ENCODE measurements at regions not wholly inside any gene's neighbourhood (a gene's known extent, or its start where the extent isn't known, plus 50 kb on each side); places are given as distances from the start of the nearest gene placed in this dataset.
A peak's percentile ranks its signal among the peaks of the same experiment; 100 is the strongest.

DNA sequence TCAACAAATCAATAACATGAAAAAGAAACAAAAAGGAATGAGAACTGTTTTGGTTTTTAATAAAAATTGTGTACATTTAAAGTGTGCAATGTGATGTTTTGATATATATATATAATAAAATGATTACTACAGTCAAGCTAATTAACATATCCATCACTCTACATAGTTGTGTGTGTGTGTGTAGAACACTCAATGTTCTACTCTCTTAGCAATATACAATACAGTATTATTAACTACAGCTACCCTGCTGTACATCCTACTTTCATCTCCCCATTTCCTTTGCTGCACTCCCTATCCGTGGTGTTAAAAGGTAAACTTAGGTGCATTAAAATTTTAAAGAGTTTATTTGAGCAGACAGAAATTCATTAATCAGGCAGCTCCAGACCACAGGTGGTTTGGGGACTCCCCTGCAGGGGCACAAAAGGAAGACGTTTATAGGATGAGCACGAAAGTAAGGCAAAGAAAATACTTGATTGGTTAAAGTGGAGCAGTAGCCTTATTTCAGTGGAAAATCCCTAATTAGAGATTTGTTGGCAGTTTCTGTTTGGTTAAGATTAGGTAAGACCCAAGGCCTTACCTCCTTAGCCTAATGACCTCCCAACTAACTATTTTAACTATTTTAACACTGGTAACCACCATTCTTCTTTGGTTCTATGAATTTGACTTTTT is 61.8 kb upstream of the SNRK start:
- H3K27me3 ChIP-seq (ENCODE audit: low read length) = no peaks in the 10 kb centered on the region
- H3K79me2 ChIP-seq (ENCODE audit: low read length) = no peaks in the 10 kb centered on the region
- POLR2A ChIA-PET (ENCODE audit: unreplicated experiment) = no interaction called here
- no peaks in the 10 kb centered on the region for H3K9me2 ChIP-seq (replicated peaks; ENCODE audit: low read length)
- H3F3A ChIP-seq (ENCODE audit: low read length, unreplicated experiment) = no peaks in the 10 kb centered on the region
- no peak overlapping the region for H3K4me2 ChIP-seq (ENCODE audit: low read length)
- H3K4me1 ChIP-seq (ENCODE audit: insufficient read depth, low read length) = no peaks in the 10 kb centered on the region
- CTCF ChIA-PET = no interaction called here
- H4K20me1 ChIP-seq (ENCODE audit: low read length) = no peaks in the 10 kb centered on the region
- DNase-seq (no peak), ATAC-seq (no peak)
- H3K9ac ChIP-seq (ENCODE audit: low read length) = no peak overlapping the region
- no peak overlapping the region for H3K4me3 ChIP-seq (ENCODE audit: low read length)
- H3K9me3 ChIP-seq (ENCODE audit: low read length) = 0 out of 2 replicates have a peak, but pooled peaks cover 6% of the 10 kb centered on the region
- H2AFZ ChIP-seq (ENCODE audit: low read length) = no peak overlapping the region
- no TSS peak for BruUV-seq (replicated peaks)
- H3K36me3 ChIP-seq (ENCODE audit: low read depth, low read length) = no peaks in the 10 kb centered on the region
- no peak overlapping the region for H3K27ac ChIP-seq (ENCODE audit: low read length)
- TF ChIP-seq EZH2phosphoT487 (IDR thresholded peaks at IDR 0.05; ENCODE audit: borderline replicate concordance, low read length) = no peak
- TF ChIP-seq, protein P1, sequence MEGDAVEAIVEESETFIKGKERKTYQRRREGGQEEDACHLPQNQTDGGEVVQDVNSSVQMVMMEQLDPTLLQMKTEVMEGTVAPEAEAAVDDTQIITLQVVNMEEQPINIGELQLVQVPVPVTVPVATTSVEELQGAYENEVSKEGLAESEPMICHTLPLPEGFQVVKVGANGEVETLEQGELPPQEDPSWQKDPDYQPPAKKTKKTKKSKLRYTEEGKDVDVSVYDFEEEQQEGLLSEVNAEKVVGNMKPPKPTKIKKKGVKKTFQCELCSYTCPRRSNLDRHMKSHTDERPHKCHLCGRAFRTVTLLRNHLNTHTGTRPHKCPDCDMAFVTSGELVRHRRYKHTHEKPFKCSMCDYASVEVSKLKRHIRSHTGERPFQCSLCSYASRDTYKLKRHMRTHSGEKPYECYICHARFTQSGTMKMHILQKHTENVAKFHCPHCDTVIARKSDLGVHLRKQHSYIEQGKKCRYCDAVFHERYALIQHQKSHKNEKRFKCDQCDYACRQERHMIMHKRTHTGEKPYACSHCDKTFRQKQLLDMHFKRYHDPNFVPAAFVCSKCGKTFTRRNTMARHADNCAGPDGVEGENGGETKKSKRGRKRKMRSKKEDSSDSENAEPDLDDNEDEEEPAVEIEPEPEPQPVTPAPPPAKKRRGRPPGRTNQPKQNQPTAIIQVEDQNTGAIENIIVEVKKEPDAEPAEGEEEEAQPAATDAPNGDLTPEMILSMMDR (conservative IDR thresholded peaks at IDR 0.05; ENCODE audit: low read depth, low read length) = no peak
- no peak for TF ChIP-seq EZH2 (IDR thresholded peaks at IDR 0.05; ENCODE audit: low read length, unreplicated experiment)
- intact Hi-C loops (cut with micrococcal nuclease) = loop anchor here (10.0 kb wide), 1 partner anchor 150 kb away; no protein-coding TSS in a partner anchor

DNA sequence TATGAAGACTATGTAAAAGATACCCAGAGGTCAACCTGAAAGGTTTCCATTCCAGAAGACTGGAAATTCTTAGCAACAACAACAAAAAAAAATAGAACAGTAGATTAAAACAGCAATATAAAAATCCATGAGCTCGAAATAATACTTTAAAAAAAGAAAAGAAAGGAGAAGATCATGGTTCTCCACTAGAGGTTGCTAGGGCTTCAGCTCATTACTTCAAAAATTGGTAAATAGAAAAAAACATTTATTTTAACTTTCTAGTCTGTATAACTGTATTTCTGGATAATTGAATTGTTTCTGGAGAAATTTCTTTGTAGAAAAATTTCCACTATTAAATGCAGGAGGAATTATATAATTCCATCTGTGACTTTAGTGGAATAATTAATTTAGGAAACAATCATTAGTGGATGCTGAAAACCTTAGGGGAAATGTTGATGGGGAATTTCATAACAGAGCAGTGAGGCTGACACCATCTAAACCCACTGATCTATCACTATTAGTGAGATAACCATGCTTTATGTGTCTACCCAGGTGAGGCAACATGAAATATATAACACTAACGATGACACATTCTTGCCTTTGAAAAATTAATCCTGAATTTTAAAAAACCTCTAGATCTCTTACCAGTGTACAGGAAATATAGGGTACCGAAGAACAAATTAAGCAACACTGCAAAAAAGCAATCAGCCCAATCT is 62.5 kb upstream of the SNRK start:
- no peak overlapping the region for H3K4me3 ChIP-seq (ENCODE audit: low read length)
- H3K4me2 ChIP-seq (ENCODE audit: low read length) = no peak overlapping the region
- intact Hi-C loops (cut with micrococcal nuclease) = loop anchor here (2.0 to 10.0 kb wide), 3 partner anchors 63 to 279 kb away; partner anchors contain the start of gene SNRK
- H3K9me3 ChIP-seq (ENCODE audit: low read length) = 0 out of 2 replicates have a peak, but pooled peaks cover 6% of the 10 kb centered on the region
- no peaks in the 10 kb centered on the region for H3K27me3 ChIP-seq (ENCODE audit: low read length)
- no peak overlapping the region for H3K27ac ChIP-seq (ENCODE audit: low read length)
- H3K9me2 ChIP-seq (replicated peaks; ENCODE audit: low read length) = no peaks in the 10 kb centered on the region
- H3F3A ChIP-seq (ENCODE audit: low read length, unreplicated experiment) = no peaks in the 10 kb centered on the region
- no TSS peak for BruUV-seq (replicated peaks)
- DNase-seq (no peak), ATAC-seq (peak; percentile 42; the same call in 1 of the 2 replicates)
- H2AFZ ChIP-seq (ENCODE audit: low read length) = no peak overlapping the region
- ChIA-PET POLR2A (ENCODE audit: unreplicated experiment) (interaction anchor here (0.6 kb wide), 1 partner anchor 123 kb away, joined by 4 read pairs; no protein-coding TSS in a partner anchor), CTCF (interaction anchor here (0.5 to 1.5 kb wide), 10 partner anchors 9 to 970 kb away, joined by 3 to 14 read pairs (median 4); no protein-coding TSS in a partner anchor)
- H3K4me1 ChIP-seq (ENCODE audit: insufficient read depth, low read length) = no peaks in the 10 kb centered on the region
- TF ChIP-seq, protein P1 (conservative IDR thresholded peaks at IDR 0.05; ENCODE audit: low read depth, low read length) = peak; percentile 54
- no peak for TF ChIP-seq EZH2 (IDR thresholded peaks at IDR 0.05; ENCODE audit: low read length, unreplicated experiment)
- no peaks in the 10 kb centered on the region for H3K36me3 ChIP-seq (ENCODE audit: low read depth, low read length)
- no peak overlapping the region for H3K9ac ChIP-seq (ENCODE audit: low read length)
- no peaks in the 10 kb centered on the region for H3K79me2 ChIP-seq (ENCODE audit: low read length)
- H4K20me1 ChIP-seq (ENCODE audit: low read length) = no peaks in the 10 kb centered on the region
